Coronary artery (tissue), 2 donors: ENCODE measurements at regions not wholly inside any gene's neighbourhood (a gene's known extent, or its start where the extent isn't known, plus 50 kb on each side); places are given as distances from the start of the nearest gene placed in this dataset.

Experiments
- DNase-seq: peaks from one replicate; pipeline ENCODE4 v3.0.0-alpha.2; 2017; ENCODE audit warnings: low spot score
- H3K27ac ChIP-seq, 2 donors: fragments of 200-600 bp; sonication (generic); one replicate each; pipeline ENCODE4 v1.5.1; 2016 to 2019
- H3K4me3 ChIP-seq: fragments of 200-600 bp; sonication (generic); 2 replicates; pipeline ENCODE4 v1.5.1; 2016; ENCODE audit warnings: mild to moderate bottlenecking, moderate library complexity
- CTCF ChIP-seq: fragments of 200-600 bp; sonication (generic); IDR thresholded peaks from one replicate; pipeline ENCODE4 v1.5.1; 2019; ENCODE audit warnings: antibody characterized with exemption

GRCh38 chr10:69692267-69692666 lies 62.2 kb downstream of the FAM241B start:
- H3K27ac ChIP-seq: no peak overlapping the region
- DNase-seq: no peak
- H3K4me3 ChIP-seq: no peak overlapping the region
- no peak for TF ChIP-seq CTCF

GRCh38 chr10:69692891-69693290 lies 62.8 kb downstream of the FAM241B start:
- H3K4me3 ChIP-seq: no peak overlapping the region
- TF ChIP-seq CTCF: no peak
- H3K27ac ChIP-seq: no peak overlapping the region
- no peak for DNase-seq

GRCh38 chr10:69693886-69694285 lies 63.8 kb downstream of the FAM241B start:
- Histone ChIP-seq H3K4me3 (no peak overlapping the region), H3K27ac (no peak overlapping the region)
- no peak for DNase-seq
- TF ChIP-seq CTCF: no peak

- Histone ChIP-seq H3K27ac (no peak overlapping the region), H3K4me3 (no peak overlapping the region)
- no peak for TF ChIP-seq CTCF
- DNase-seq: no peak
These were observed 66.2 kb downstream of the FAM241B start for GRCh38 chr10:69696073-69696731.

GRCh38 chr10:69697006-69697405 lies 67.0 kb downstream of the FAM241B start:
- no peak for TF ChIP-seq CTCF
- Histone ChIP-seq H3K27ac (no peak overlapping the region), H3K4me3 (no peak overlapping the region)
- DNase-seq: no peak

- TF ChIP-seq CTCF: no peak
- DNase-seq: no peak
- no peak overlapping the region for H3K4me3 ChIP-seq
- no peak overlapping the region for H3K27ac ChIP-seq
These were observed 73.2 kb downstream of the FAM241B start for GRCh38 chr10:69703256-69703655.

- DNase-seq: no peak
- TF ChIP-seq CTCF: no peak
- H3K27ac ChIP-seq: no peak overlapping the region
- no peak overlapping the region for H3K4me3 ChIP-seq
These were observed 74.0 kb downstream of the FAM241B start for GRCh38 chr10:69703766-69704630.
